Gastroesophageal sphincter (tissue), 3 donors: ENCODE measurements at regions not wholly inside any gene's neighbourhood (a gene's known extent, or its start where the extent isn't known, plus 50 kb on each side); places are given as distances from the start of the nearest gene placed in this dataset.

Experiments used
- EP300 ChIP-seq: sonication (generic); formaldehyde crosslinking; IDR thresholded peaks from one replicate; pipeline ENCODE4 v1.6.1; 2017; ENCODE audit warnings: antibody characterized with exemption, mild to moderate bottlenecking
- POLR2AphosphoS5 ChIP-seq: sonication (generic); formaldehyde crosslinking; IDR thresholded peaks from one replicate; pipeline ENCODE4 v1.6.1; 2017; ENCODE audit warnings: antibody characterized with exemption
- TF ChIP-seq, protein P1 (sequence below), 4 experiments: fragments of 200-600 bp in 2 of 4; fragments of 450-650 bp in 2 of 4; sonication (generic) in 1 of 4; IDR thresholded peaks; one replicate each; pipeline ENCODE4 v1.5.1; 2017 to 2019; ENCODE audit warnings: antibody characterized with exemption in 4 of 4, mild to moderate bottlenecking in 2 of 4, moderate library complexity in 2 of 4

DNA sequence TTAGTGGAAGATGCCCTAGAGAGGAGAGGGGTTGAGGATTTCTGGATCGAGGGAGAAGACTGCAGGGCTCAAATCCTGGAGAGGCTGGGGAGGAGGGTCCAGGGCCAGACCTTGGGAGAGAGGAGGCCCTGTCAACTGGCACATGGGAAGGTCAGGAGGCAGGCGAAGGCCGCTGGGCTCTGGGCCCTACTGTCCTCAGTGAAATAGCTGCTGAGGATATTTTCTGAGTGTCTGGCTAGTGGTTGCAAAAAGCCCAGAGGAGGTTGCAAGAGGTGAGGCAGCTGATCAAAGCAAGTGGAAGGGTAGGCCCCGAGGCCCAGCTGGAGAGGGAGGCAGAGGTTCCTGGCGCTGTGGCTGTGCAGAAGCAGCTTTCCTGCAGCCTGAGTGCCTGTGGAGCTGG is 103.4 kb upstream of the MLN start:
- TF ChIP-seq POLR2AphosphoS5 (no peak), EP300 (no peak)
- TF ChIP-seq, protein P1, sequence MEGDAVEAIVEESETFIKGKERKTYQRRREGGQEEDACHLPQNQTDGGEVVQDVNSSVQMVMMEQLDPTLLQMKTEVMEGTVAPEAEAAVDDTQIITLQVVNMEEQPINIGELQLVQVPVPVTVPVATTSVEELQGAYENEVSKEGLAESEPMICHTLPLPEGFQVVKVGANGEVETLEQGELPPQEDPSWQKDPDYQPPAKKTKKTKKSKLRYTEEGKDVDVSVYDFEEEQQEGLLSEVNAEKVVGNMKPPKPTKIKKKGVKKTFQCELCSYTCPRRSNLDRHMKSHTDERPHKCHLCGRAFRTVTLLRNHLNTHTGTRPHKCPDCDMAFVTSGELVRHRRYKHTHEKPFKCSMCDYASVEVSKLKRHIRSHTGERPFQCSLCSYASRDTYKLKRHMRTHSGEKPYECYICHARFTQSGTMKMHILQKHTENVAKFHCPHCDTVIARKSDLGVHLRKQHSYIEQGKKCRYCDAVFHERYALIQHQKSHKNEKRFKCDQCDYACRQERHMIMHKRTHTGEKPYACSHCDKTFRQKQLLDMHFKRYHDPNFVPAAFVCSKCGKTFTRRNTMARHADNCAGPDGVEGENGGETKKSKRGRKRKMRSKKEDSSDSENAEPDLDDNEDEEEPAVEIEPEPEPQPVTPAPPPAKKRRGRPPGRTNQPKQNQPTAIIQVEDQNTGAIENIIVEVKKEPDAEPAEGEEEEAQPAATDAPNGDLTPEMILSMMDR (IDR thresholded peaks at IDR 0.05): no peak
